ENCODE measurements at regions not wholly inside any gene's neighbourhood (a gene's known extent, or its start where the extent isn't known, plus 50 kb on each side); places are given as distances from the start of the nearest gene placed in this dataset.

DNA sequence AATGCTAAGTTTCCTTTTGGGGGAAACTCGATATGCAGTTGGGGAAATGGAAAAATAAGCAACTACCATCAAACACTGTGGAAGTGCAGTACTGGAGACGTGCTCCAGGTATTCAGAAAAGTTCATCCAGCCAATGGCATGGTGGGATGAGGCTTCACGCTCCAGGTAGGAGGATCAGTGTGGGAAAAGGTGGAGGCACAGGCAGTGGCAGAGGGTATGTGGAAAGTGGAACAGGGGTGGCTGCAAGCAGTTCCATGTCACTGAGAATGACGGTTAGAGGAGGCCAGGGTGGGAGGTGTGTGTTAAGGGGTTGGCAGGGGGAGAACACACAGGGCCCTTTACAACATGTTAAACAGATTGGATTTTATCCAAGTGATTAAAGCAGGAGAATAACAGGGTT is 105.1 kb upstream of the NCAM1 start (continued):
- no peak for TF ChIP-seq E2F5 (CRISPR knock-in tag; IDR thresholded peaks at IDR 0.05)
- no peak for TF ChIP-seq ZNF423 (CRISPR knock-in tag; IDR thresholded peaks at IDR 0.05)
- TF ChIP-seq, protein P1, sequence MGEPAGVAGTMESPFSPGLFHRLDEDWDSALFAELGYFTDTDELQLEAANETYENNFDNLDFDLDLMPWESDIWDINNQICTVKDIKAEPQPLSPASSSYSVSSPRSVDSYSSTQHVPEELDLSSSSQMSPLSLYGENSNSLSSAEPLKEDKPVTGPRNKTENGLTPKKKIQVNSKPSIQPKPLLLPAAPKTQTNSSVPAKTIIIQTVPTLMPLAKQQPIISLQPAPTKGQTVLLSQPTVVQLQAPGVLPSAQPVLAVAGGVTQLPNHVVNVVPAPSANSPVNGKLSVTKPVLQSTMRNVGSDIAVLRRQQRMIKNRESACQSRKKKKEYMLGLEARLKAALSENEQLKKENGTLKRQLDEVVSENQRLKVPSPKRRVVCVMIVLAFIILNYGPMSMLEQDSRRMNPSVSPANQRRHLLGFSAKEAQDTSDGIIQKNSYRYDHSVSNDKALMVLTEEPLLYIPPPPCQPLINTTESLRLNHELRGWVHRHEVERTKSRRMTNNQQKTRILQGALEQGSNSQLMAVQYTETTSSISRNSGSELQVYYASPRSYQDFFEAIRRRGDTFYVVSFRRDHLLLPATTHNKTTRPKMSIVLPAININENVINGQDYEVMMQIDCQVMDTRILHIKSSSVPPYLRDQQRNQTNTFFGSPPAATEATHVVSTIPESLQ (CRISPR knock-in tag; IDR thresholded peaks at IDR 0.05) = no peak
- TF ChIP-seq, protein P2, sequence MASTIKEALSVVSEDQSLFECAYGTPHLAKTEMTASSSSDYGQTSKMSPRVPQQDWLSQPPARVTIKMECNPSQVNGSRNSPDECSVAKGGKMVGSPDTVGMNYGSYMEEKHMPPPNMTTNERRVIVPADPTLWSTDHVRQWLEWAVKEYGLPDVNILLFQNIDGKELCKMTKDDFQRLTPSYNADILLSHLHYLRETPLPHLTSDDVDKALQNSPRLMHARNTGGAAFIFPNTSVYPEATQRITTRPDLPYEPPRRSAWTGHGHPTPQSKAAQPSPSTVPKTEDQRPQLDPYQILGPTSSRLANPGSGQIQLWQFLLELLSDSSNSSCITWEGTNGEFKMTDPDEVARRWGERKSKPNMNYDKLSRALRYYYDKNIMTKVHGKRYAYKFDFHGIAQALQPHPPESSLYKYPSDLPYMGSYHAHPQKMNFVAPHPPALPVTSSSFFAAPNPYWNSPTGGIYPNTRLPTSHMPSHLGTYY (CRISPR knock-in tag; IDR thresholded peaks at IDR 0.05) = no peak
- TF ChIP-seq ETV6 (CRISPR knock-in tag; IDR thresholded peaks at IDR 0.05) = no peak
- TF ChIP-seq ZNF317 (CRISPR knock-in tag; IDR thresholded peaks at IDR 0.05; ENCODE audit: borderline replicate concordance, low read depth) = no peak
- TF ChIP-seq SOX15 (CRISPR knock-in tag; IDR thresholded peaks at IDR 0.05) = no peak

GRCh38 chr11:112856591-112856990 is 104.6 kb upstream of the NCAM1 start:
- TF ChIP-seq ZNF121 (CRISPR knock-in tag; IDR thresholded peaks at IDR 0.05) = no peak
- TF ChIP-seq SMAD4 (CRISPR knock-in tag; IDR thresholded peaks at IDR 0.05) = no peak
- no peak for TF ChIP-seq ESRRA (CRISPR knock-in tag; IDR thresholded peaks at IDR 0.05; ENCODE audit: borderline replicate concordance)
- TF ChIP-seq RELA (CRISPR knock-in tag; IDR thresholded peaks at IDR 0.05; ENCODE audit: borderline replicate concordance) = no peak
- no peak for TF ChIP-seq MXD4 (CRISPR knock-in tag; IDR thresholded peaks at IDR 0.05; ENCODE audit: borderline replicate concordance)
- no peak for TF ChIP-seq ZNF263 (CRISPR knock-in tag; IDR thresholded peaks at IDR 0.05; ENCODE audit: low read depth)
- TF ChIP-seq, protein P3, sequence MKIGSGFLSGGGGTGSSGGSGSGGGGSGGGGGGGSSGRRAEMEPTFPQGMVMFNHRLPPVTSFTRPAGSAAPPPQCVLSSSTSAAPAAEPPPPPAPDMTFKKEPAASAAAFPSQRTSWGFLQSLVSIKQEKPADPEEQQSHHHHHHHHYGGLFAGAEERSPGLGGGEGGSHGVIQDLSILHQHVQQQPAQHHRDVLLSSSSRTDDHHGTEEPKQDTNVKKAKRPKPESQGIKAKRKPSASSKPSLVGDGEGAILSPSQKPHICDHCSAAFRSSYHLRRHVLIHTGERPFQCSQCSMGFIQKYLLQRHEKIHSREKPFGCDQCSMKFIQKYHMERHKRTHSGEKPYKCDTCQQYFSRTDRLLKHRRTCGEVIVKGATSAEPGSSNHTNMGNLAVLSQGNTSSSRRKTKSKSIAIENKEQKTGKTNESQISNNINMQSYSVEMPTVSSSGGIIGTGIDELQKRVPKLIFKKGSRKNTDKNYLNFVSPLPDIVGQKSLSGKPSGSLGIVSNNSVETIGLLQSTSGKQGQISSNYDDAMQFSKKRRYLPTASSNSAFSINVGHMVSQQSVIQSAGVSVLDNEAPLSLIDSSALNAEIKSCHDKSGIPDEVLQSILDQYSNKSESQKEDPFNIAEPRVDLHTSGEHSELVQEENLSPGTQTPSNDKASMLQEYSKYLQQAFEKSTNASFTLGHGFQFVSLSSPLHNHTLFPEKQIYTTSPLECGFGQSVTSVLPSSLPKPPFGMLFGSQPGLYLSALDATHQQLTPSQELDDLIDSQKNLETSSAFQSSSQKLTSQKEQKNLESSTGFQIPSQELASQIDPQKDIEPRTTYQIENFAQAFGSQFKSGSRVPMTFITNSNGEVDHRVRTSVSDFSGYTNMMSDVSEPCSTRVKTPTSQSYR (CRISPR knock-in tag; IDR thresholded peaks at IDR 0.05) = no peak
- TF ChIP-seq ZNF423 (CRISPR knock-in tag; IDR thresholded peaks at IDR 0.05) = no peak
- no peak for TF ChIP-seq ZNF671 (CRISPR knock-in tag; IDR thresholded peaks at IDR 0.05)
- TF ChIP-seq NFE2L1 (CRISPR knock-in tag; IDR thresholded peaks at IDR 0.05) = no peak
- TF ChIP-seq ELF4 (CRISPR knock-in tag; IDR thresholded peaks at IDR 0.05; ENCODE audit: low read depth) = no peak
- TF ChIP-seq, protein P2 (CRISPR knock-in tag; IDR thresholded peaks at IDR 0.05) = no peak
- DNase-seq (ENCODE audit: low spot score) (no peak), ATAC-seq (no peak)
- H3K4me1 Mint-ChIP-seq = peaks cover 10% of the 10 kb centered on the region
- peaks cover 16% of the 10 kb centered on the region for H3K9me3 Mint-ChIP-seq
- H3K27ac Mint-ChIP-seq = no peak overlapping the region
- ChIA-PET POLR2A (no interaction called here), CTCF (no interaction called here)
- peaks cover 6% of the 10 kb centered on the region for H3K36me3 Mint-ChIP-seq
- H3K27me3 Mint-ChIP-seq (ENCODE audit: low read depth) = peaks cover 7% of the 10 kb centered on the region; the same call in 1 of the 2 replicates
- no peak overlapping the region for H3K4me3 Mint-ChIP-seq

Measured in WTC11 (cell line).